ENCODE measurements at regions not wholly inside any gene's neighbourhood (a gene's known extent, or its start where the extent isn't known, plus 50 kb on each side); places are given as distances from the start of the nearest gene placed in this dataset.
A peak's percentile ranks its signal among the peaks of the same experiment; 100 is the strongest.

DNA sequence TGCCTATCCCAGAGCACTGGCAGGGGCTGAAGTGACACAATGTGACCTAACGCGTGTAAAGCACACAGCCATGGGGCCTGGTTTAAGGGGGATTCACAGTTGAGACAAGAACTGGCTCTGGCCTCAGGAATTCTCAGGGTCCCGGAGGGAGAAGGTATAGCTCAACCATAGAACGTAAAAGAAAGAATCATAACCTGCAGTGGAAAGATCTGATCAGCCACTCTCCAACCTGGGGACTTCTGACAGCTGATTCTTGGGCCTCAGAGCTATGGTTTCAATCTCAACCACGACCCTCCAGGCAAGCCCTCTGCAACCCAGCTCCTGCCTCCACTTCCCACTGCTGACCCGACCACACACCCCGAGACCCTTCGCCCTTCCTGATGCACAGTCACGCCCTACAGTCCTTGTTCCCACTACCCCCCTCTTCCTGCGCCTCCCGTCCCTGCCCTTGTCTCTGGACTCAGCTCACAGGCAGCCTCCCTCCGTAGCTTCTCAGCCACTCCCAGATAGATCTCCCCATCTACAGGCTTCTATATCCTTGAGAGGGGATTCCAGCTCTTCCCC, 245.2 kb downstream of the BUB3 start:
- peak in 1 of 2 donors; percentile 31 for DNase-seq (ENCODE audit: extremely low spot score in 2 of 2)
- H3K4me3 ChIP-seq, result no peak overlapping the region
- no peaks in the 10 kb centered on the region for H3K36me3 ChIP-seq
- H3K27ac ChIP-seq, result no peak overlapping the region
- H3K4me1 ChIP-seq, result no peaks in the 10 kb centered on the region
- H3K27me3 ChIP-seq, result no peaks in the 10 kb centered on the region
- TF ChIP-seq POLR2A (IDR thresholded peaks at IDR 0.05) (no peak), POLR2AphosphoS5 (IDR thresholded peaks at IDR 0.05; ENCODE audit: insufficient read depth in 1 of 2, low read depth in 1 of 2) (no peak)
- TF ChIP-seq, protein P1, sequence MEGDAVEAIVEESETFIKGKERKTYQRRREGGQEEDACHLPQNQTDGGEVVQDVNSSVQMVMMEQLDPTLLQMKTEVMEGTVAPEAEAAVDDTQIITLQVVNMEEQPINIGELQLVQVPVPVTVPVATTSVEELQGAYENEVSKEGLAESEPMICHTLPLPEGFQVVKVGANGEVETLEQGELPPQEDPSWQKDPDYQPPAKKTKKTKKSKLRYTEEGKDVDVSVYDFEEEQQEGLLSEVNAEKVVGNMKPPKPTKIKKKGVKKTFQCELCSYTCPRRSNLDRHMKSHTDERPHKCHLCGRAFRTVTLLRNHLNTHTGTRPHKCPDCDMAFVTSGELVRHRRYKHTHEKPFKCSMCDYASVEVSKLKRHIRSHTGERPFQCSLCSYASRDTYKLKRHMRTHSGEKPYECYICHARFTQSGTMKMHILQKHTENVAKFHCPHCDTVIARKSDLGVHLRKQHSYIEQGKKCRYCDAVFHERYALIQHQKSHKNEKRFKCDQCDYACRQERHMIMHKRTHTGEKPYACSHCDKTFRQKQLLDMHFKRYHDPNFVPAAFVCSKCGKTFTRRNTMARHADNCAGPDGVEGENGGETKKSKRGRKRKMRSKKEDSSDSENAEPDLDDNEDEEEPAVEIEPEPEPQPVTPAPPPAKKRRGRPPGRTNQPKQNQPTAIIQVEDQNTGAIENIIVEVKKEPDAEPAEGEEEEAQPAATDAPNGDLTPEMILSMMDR (IDR thresholded peaks at IDR 0.05), result no peak
- no peaks in the 10 kb centered on the region for H3K9me3 ChIP-seq
- intact Hi-C loops (cut with DNase I), result no loop called here

DNA sequence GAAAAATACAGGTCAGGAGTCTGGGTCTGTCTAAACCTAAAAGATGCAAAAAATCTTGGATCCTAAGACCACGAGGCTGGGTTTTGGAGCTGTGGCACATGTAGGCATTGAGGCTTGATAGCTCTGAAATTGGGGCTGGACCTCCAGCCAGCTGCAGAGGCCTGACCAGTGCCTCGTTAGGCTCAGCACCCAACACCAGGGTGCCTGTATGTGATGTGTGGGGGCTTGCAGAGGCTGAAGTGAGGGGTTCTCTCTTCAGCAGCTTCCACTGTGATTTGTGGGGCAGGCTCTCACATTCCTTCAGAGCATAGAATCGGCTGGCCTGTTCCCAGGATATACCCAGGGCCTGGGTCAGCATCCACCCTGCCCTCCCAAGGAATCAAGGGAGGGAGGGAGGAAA, 247.8 kb downstream of the BUB3 start:
- Histone ChIP-seq H3K4me3 (no peak overlapping the region), H3K9me3 (no peaks in the 10 kb centered on the region), H3K4me1 (no peaks in the 10 kb centered on the region), H3K36me3 (no peaks in the 10 kb centered on the region), H3K27ac (no peak overlapping the region), H3K27me3 (no peaks in the 10 kb centered on the region)
- no peak for DNase-seq (ENCODE audit: extremely low spot score in 2 of 2)
- intact Hi-C loops (cut with DNase I), result no loop called here
- TF ChIP-seq POLR2AphosphoS5 (IDR thresholded peaks at IDR 0.05; ENCODE audit: insufficient read depth in 1 of 2, low read depth in 1 of 2) (no peak), POLR2A (IDR thresholded peaks at IDR 0.05) (no peak)
- TF ChIP-seq, protein P1 (IDR thresholded peaks at IDR 0.05), result no peak

DNA sequence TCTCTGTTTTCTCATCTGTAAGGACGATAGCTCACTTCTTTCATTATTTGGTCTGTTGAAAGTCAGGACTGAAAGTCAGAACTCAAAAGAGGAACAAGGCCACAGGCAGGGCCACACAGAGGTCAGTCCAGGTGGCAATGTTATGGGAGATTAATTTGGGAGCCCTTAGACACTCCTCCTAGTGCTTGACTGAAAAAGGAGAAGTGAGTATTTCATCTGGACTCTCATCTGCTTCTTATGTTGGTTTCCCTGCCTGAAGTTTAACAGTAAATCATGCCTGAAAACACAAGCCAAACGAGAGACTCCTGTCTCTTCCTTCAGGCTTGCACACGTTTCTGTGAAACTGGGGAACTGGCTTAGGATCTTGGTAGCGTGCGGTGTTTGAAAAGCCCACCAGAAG, 248.5 kb downstream of the BUB3 start:
- no peak overlapping the region for H3K4me3 ChIP-seq
- no peaks in the 10 kb centered on the region for H3K9me3 ChIP-seq
- H3K4me1 ChIP-seq, result no peaks in the 10 kb centered on the region
- H3K36me3 ChIP-seq, result no peaks in the 10 kb centered on the region
- intact Hi-C loops (cut with DNase I), result no loop called here
- no peaks in the 10 kb centered on the region for H3K27me3 ChIP-seq
- TF ChIP-seq POLR2A (IDR thresholded peaks at IDR 0.05) (no peak), POLR2AphosphoS5 (IDR thresholded peaks at IDR 0.05; ENCODE audit: insufficient read depth in 1 of 2, low read depth in 1 of 2) (no peak)
- TF ChIP-seq, protein P1 (IDR thresholded peaks at IDR 0.05), result no peak
- H3K27ac ChIP-seq, result no peak overlapping the region
- DNase-seq (ENCODE audit: extremely low spot score in 2 of 2), result no peak

DNA sequence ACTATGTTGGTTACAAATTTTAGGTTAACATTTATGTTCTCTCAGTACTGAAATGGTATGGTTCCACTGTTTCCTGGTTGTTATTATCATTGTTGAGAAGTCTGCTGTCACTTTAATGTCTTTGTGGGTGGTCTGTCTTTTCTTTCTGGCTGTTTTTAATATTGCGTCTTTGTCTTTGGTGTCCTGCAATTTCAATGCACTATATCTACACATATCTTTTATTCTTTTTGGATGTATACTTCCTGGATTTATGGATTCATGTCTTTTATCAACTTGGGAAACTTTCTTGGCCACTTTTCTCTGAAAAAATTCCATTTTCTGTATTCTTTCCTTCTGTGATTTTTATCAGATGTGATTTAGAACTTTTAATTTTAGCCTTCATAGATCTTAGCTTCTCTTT, 250.2 kb downstream of the BUB3 start:
- Histone ChIP-seq H3K36me3 (no peaks in the 10 kb centered on the region), H3K27me3 (no peaks in the 10 kb centered on the region), H3K27ac (no peak overlapping the region), H3K9me3 (no peaks in the 10 kb centered on the region), H3K4me1 (no peaks in the 10 kb centered on the region), H3K4me3 (no peak overlapping the region)
- TF ChIP-seq, protein P1 (IDR thresholded peaks at IDR 0.05), result no peak
- no peak for TF ChIP-seq POLR2A (IDR thresholded peaks at IDR 0.05)
- intact Hi-C loops (cut with DNase I), result no loop called here
- no peak for DNase-seq (ENCODE audit: extremely low spot score in 2 of 2)

DNA sequence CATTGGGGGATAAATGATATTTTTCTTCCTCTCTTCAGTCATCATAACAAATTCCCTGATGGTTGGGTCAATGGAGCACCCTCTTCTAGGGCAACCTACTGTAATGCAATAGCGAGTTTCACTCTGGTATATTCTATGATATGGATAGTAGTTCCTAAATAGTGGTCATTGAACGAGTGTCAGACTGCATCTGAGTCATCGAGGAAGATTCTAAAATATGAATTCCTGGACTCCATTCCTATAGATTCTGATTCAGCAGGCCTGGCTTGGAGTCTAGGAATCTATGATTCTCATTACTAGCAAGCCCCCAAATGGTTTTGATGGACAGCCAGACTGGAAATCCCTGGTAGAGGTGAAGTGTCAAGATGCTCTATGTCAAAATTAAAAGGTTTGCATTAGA, 254.5 kb downstream of the BUB3 start:
- Histone ChIP-seq H3K4me3 (no peak overlapping the region), H3K36me3 (no peaks in the 10 kb centered on the region), H3K4me1 (no peaks in the 10 kb centered on the region), H3K27me3 (no peaks in the 10 kb centered on the region), H3K27ac (no peak overlapping the region), H3K9me3 (no peaks in the 10 kb centered on the region)
- TF ChIP-seq POLR2A (IDR thresholded peaks at IDR 0.05) (no peak), POLR2AphosphoS5 (IDR thresholded peaks at IDR 0.05; ENCODE audit: insufficient read depth in 1 of 2, low read depth in 1 of 2) (no peak)
- TF ChIP-seq, protein P1 (IDR thresholded peaks at IDR 0.05), result no peak
- DNase-seq (ENCODE audit: extremely low spot score in 2 of 2), result no peak
- intact Hi-C loops (cut with DNase I), result no loop called here

All from vagina (tissue), 2 donors.